Testis (tissue), 2 donors: ENCODE measurements at regions not wholly inside any gene's neighbourhood (a gene's known extent, or its start where the extent isn't known, plus 50 kb on each side); places are given as distances from the start of the nearest gene placed in this dataset.
"Not testable (repeated sequence)": the region's sequence is repeated elsewhere in the genome, so short reads cannot be mapped to it uniquely, and the experiment has no call there.

Experiments
- DNase-seq: peaks from one replicate; pipeline ENCODE4 v3.0.0-alpha.2; 2019
- H3K27ac ChIP-seq, 2 donors: fragments of 200-600 bp; sonication (generic); one replicate each; pipeline ENCODE4 v1.5.1; 2019
- H3K27me3 ChIP-seq: fragments of 200-600 bp; sonication (generic); one replicate; pipeline ENCODE4 v1.5.1; 2019
- H3K36me3 ChIP-seq: fragments of 200-600 bp; sonication (generic); one replicate; pipeline ENCODE4 v1.5.1; 2017; ENCODE audit warnings: low read depth; ENCODE audit errors: missing control alignments
- H3K4me1 ChIP-seq: fragments of 200-600 bp; sonication (generic); one replicate; pipeline ENCODE4 v1.5.1; 2019
- H3K4me3 ChIP-seq, 2 donors: fragments of 200-600 bp; sonication (generic); one replicate each; pipeline ENCODE4 v1.5.1; 2017 to 2019
- H3K9me3 ChIP-seq: fragments of 200-600 bp; sonication (generic); one replicate; pipeline ENCODE4 v1.5.1; 2017
- POLR2A ChIP-seq: fragments of 450-650 bp; IDR thresholded peaks from one replicate; pipeline ENCODE4 v1.6.1; 2017; ENCODE audit warnings: antibody characterized with exemption, mild to moderate bottlenecking, moderate library complexity
- WGBS, 2 donors: methylation state at CpG; one replicate each; pipeline ENCODE4 v1.1.5; 2018; 5-methylcytosine and 5-hydroxymethylcytosine counted together
- intact Hi-C: fragments of 100-400 bp; cut with DNase I; formaldehyde crosslinking; loops from one replicate; pipeline ENCODE4 v1.15.1; 2023; ENCODE audit warnings: low total_unique reads
- TF ChIP-seq, protein P1 (sequence below), 3 experiments: fragments of 450-650 bp in 2 of 3; fragments of 200-600 bp in 1 of 3; sonication (generic) in 1 of 3; IDR thresholded peaks; one replicate each; pipeline ENCODE4 v1.5.1; 2016 to 2019; ENCODE audit warnings: antibody characterized with exemption in 3 of 3, mild to moderate bottlenecking in 2 of 3, moderate library complexity in 1 of 3

DNA sequence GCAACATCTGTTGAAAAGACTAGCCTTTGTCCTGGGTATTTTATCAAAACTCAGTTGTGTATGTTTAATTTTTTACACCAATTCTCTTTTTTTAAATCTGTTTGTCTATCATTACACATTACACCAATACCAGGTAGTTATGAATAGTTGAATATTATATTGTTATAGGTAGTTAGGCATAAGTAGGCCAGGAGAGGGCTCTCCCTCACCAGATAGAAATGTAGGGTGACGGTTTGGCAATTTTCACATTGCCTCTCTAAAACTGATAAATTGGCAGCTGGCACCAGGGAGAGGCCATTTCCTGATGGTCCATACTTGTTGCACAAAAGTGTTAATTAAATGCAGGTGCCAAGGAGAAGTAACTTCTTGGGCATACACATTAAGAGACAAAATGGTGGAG is 483.1 kb upstream of the EPHA6 start:
- TF ChIP-seq, protein P1, sequence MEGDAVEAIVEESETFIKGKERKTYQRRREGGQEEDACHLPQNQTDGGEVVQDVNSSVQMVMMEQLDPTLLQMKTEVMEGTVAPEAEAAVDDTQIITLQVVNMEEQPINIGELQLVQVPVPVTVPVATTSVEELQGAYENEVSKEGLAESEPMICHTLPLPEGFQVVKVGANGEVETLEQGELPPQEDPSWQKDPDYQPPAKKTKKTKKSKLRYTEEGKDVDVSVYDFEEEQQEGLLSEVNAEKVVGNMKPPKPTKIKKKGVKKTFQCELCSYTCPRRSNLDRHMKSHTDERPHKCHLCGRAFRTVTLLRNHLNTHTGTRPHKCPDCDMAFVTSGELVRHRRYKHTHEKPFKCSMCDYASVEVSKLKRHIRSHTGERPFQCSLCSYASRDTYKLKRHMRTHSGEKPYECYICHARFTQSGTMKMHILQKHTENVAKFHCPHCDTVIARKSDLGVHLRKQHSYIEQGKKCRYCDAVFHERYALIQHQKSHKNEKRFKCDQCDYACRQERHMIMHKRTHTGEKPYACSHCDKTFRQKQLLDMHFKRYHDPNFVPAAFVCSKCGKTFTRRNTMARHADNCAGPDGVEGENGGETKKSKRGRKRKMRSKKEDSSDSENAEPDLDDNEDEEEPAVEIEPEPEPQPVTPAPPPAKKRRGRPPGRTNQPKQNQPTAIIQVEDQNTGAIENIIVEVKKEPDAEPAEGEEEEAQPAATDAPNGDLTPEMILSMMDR (IDR thresholded peaks at IDR 0.05): no peak
- TF ChIP-seq POLR2A: no peak
- no peak for DNase-seq
- Histone ChIP-seq H3K36me3 (no peaks in the 10 kb centered on the region), H3K4me3 (no peak overlapping the region), H3K4me1 (no peaks in the 10 kb centered on the region), H3K27ac (no peak overlapping the region), H3K9me3 (no peaks in the 10 kb centered on the region), H3K27me3 (no peaks in the 10 kb centered on the region)
- WGBS, 2 donors: 0 to 38% methylated on average over 1 of the region's 1 CpG
- intact Hi-C loops: no loop called here

DNA sequence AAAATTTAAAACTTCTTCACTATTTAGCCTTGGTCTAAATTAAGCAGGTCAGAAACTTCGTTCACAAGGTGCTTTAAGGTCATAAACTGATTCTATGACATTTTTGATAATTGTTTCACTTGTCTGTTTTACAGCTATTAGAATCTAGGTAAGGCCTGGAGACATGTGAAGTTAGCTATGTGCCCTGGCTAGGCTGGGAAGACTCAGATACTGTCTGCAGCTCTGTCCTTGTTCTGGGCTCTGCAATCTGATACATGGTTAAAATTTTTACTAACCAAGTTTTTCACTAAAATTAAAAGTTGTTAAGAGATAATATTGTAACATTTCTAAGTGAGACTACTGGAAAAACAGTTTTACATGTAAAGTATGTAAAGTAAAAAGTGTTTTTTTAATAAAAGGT is 479.6 kb upstream of the EPHA6 start:
- no peak for TF ChIP-seq POLR2A
- TF ChIP-seq, protein P1 (IDR thresholded peaks at IDR 0.05): no peak
- Histone ChIP-seq H3K4me1 (no peaks in the 10 kb centered on the region), H3K27me3 (no peaks in the 10 kb centered on the region), H3K9me3 (no peaks in the 10 kb centered on the region), H3K27ac (no peak overlapping the region), H3K4me3 (no peak overlapping the region), H3K36me3 (no peaks in the 10 kb centered on the region)
- no peak for DNase-seq
- intact Hi-C loops: no loop called here
- WGBS, 2 donors: 49 to 53% methylated on average over 1 of the region's 1 CpG

DNA sequence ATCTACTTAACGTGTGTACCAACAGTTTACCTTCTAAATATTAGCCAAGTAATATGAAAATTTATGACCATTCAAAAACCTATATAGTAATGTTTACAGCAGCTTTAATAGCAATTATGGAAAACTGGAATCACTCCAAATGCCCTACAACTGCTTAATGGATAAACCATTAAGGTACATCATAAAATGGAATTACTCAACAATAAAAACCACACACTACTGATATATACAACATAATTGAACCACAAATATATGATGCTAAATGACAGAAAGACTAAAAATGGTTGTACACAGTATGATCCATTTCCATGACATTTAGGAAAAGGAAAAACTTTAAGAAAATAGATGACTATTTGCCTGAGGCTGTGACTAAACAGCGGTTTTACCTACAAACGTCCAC is 467.1 kb upstream of the EPHA6 start:
- H3K4me3 ChIP-seq: no peak overlapping the region
- 82% methylated on average over 3 of the region's 3 CpGs for WGBS, 2 donors
- intact Hi-C loops: no loop called here
- DNase-seq: no peak
- no peaks in the 10 kb centered on the region for H3K36me3 ChIP-seq
- no peaks in the 10 kb centered on the region for H3K9me3 ChIP-seq
- no peak overlapping the region for H3K27ac ChIP-seq
- TF ChIP-seq, protein P1 (IDR thresholded peaks at IDR 0.05): no peak
- TF ChIP-seq POLR2A: no peak
- no peaks in the 10 kb centered on the region for H3K4me1 ChIP-seq
- H3K27me3 ChIP-seq: no peaks in the 10 kb centered on the region

GRCh38 chr3:96351598-96351997 is 462.8 kb upstream of the EPHA6 start:
- H3K27ac ChIP-seq, H3K36me3 ChIP-seq, H3K27me3 ChIP-seq, H3K9me3 ChIP-seq, H3K4me3 ChIP-seq, DNase-seq, intact Hi-C loops, H3K4me1 ChIP-seq: not testable (repeated sequence)

DNA sequence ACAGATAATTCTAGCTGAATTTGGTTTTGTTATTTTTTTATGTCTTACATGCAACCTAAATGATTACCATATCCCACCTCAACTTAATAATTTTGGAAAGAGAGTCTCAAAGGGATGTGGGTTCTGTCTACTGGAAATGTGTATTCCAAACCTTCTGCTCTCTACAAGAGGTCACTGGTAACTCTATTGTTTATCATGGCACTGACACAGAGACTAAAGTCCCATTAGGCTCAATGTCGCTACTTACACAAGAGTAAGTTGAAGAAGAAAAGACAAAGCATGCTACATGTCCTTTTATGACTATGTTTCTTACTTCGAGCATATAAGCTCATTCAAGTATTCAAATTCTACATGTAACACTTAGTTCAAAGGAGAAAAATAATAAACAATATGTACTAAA is 460.3 kb upstream of the EPHA6 start:
- intact Hi-C loops: no loop called here
- DNase-seq: no peak
- 92 to 93% methylated on average over 2 of the region's 2 CpGs for WGBS, 2 donors
- no peak overlapping the region for H3K4me3 ChIP-seq
- no peaks in the 10 kb centered on the region for H3K4me1 ChIP-seq
- no peaks in the 10 kb centered on the region for H3K9me3 ChIP-seq
- TF ChIP-seq POLR2A: no peak
- TF ChIP-seq, protein P1 (IDR thresholded peaks at IDR 0.05): no peak
- no peaks in the 10 kb centered on the region for H3K36me3 ChIP-seq
- no peak overlapping the region for H3K27ac ChIP-seq
- no peaks in the 10 kb centered on the region for H3K27me3 ChIP-seq

DNA sequence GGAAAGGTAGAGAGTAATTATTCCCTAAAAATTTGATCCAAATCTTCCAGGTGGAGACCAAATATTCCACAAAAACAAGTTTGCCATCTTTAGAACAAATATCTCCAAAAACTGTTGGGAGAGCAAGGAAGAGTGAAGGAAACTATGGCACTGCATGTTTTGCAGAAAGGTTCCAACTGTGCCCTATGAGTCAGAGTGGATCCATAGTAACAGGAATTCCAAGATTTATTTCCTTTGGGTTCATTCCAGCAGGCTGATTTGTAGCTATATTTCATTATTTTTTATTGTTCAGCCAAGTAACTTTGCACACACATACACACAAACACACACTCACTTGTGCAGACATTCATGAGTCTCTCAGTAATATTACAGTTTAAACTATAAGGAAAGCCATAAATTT is 459.7 kb upstream of the EPHA6 start:
- no peaks in the 10 kb centered on the region for H3K9me3 ChIP-seq
- TF ChIP-seq, protein P1 (IDR thresholded peaks at IDR 0.05): no peak
- no peak for TF ChIP-seq POLR2A
- no peak overlapping the region for H3K4me3 ChIP-seq
- no peaks in the 10 kb centered on the region for H3K27me3 ChIP-seq
- no peak overlapping the region for H3K27ac ChIP-seq
- intact Hi-C loops: no loop called here
- H3K36me3 ChIP-seq: no peaks in the 10 kb centered on the region
- no peaks in the 10 kb centered on the region for H3K4me1 ChIP-seq
- DNase-seq: no peak
